GM18909 (cell line): ENCODE measurements at regions not wholly inside any gene's neighbourhood (a gene's known extent, or its start where the extent isn't known, plus 50 kb on each side); places are given as distances from the start of the nearest gene placed in this dataset.
"Not testable (repeated sequence)": the region's sequence is repeated elsewhere in the genome, so short reads cannot be mapped to it uniquely, and the experiment has no call there.

Source experiments
- ATAC-seq: cut with Tn5 transposase; IDR thresholded peaks from one replicate; pipeline ENCODE4 v1.9.1; 2021; ENCODE audit warnings: mild to moderate bottlenecking; ENCODE audit not compliant: unreplicated experiment, poor library complexity

DNA sequence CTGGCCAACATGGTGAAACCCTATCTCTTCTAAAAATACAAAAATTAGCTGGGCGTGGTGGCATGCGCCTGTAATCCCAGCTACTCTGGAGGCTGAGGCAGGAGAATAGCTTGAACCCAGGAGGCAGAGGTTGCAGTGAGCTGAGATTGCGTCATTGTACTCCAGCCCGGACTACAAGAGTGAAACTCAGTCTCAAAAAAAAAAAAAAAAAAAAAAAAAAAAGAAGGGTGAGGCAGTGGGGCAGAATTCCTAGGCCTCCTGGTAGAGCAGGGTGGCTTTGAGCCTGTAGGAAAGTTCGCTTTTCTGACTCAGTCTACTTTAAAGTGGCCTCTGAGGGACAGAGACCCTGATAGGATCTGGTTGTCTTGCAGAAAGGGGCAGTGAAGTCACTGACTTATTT is 60.8 kb upstream of the GTF3A start:
- not testable (repeated sequence) for ATAC-seq

GRCh38 chr13:27367570-27367969 is 56.8 kb upstream of the GTF3A start:
- no peak for ATAC-seq

GRCh38 chr13:27370305-27370872 is 54.0 kb upstream of the GTF3A start:
- no peak for ATAC-seq

DNA sequence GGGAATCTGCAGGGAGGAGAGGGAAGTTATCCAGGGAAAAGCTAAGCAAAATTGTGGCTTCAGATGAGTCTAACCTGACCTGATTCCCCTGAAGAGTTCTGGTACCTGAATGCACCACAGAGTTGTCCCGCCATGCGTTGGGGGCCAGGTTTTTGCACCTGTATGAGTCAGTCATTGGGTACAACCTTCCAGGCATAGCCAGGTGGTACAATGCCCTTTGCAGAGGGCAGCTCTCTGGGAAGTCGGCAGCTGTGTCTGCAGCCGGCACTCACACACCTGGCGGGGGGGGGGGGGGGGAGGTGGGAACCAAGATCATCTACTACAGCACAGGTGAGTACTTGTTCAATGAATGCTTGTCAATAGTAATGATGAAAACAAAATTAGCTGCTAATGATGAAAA is 52.5 kb upstream of the GTF3A start:
- no peak for ATAC-seq

GRCh38 chr13:27372896-27373295 is 51.5 kb upstream of the GTF3A start:
- ATAC-seq: no peak

GRCh38 chr13:27374126-27374613 is 50.2 kb upstream of the GTF3A start:
- no peak for ATAC-seq
